Stimulated activated naive CD4-positive, alpha-beta T cell treated with Interleukin-2 at 50 U/mL for 16 hours (primary cell): ENCODE measurements at regions not wholly inside any gene's neighbourhood (a gene's known extent, or its start where the extent isn't known, plus 50 kb on each side); places are given as distances from the start of the nearest gene placed in this dataset.

Experiments
- DNase-seq: peaks from one replicate; lab custom pipeline; 2025; lab: John Stamatoyannopoulos, UW

GRCh38 chr1:208587110-208587509, 342.9 kb upstream of the PLXNA2 start:
- DNase-seq: no peak

- no peak for DNase-seq
Observed at GRCh38 chr1:208593306-208594006, 349.3 kb upstream of the PLXNA2 start.

- DNase-seq: no peak
Observed at GRCh38 chr1:208595236-208595635, 351.1 kb upstream of the PLXNA2 start.

- DNase-seq: no peak
Observed at GRCh38 chr1:208595745-208596144, 351.6 kb upstream of the PLXNA2 start.

- DNase-seq: no peak
Observed at GRCh38 chr1:208597571-208597970, 353.4 kb upstream of the PLXNA2 start.

- no peak for DNase-seq
Observed at GRCh38 chr1:208598021-208598420, 353.8 kb upstream of the PLXNA2 start.

GRCh38 chr1:208599063-208599462, 354.9 kb upstream of the PLXNA2 start:
- no peak for DNase-seq

GRCh38 chr1:208600456-208601190, 356.4 kb upstream of the PLXNA2 start:
- no peak for DNase-seq

- no peak for DNase-seq
Observed at GRCh38 chr1:208601561-208601960, 357.4 kb upstream of the PLXNA2 start.

GRCh38 chr1:208603721-208604120, 359.5 kb upstream of the PLXNA2 start:
- no peak for DNase-seq

- DNase-seq: no peak
Observed at GRCh38 chr1:208604295-208604694, 360.1 kb upstream of the PLXNA2 start.

GRCh38 chr1:208606959-208607358, 362.8 kb upstream of the PLXNA2 start:
- no peak for DNase-seq

GRCh38 chr1:208607616-208608015, 363.4 kb upstream of the PLXNA2 start:
- no peak for DNase-seq

- no peak for DNase-seq
Observed at GRCh38 chr1:208614610-208615009, 370.4 kb upstream of the PLXNA2 start.

- DNase-seq: no peak
Observed at GRCh38 chr1:208615371-208615770, 371.2 kb upstream of the PLXNA2 start.

- DNase-seq: no peak
Observed at GRCh38 chr1:208616776-208617175, 372.6 kb upstream of the PLXNA2 start.

GRCh38 chr1:208628022-208628914, 384.1 kb upstream of the PLXNA2 start:
- no peak for DNase-seq

GRCh38 chr1:208631092-208631491, 386.9 kb upstream of the PLXNA2 start:
- DNase-seq: no peak

- no peak for DNase-seq
Observed at GRCh38 chr1:208631506-208631905, 387.3 kb upstream of the PLXNA2 start.

- DNase-seq: no peak
Observed at GRCh38 chr1:208634346-208635140, 390.4 kb upstream of the PLXNA2 start.

GRCh38 chr1:208637181-208637580, 393.0 kb upstream of the PLXNA2 start:
- DNase-seq: no peak

- no peak for DNase-seq
Observed at GRCh38 chr1:208639382-208639781, 395.2 kb upstream of the PLXNA2 start.
